Cardiac muscle cell (in vitro differentiated cells and primary cell): ENCODE measurements at regions not wholly inside any gene's neighbourhood (a gene's known extent, or its start where the extent isn't known, plus 50 kb on each side); places are given as distances from the start of the nearest gene placed in this dataset.

Experiments
- DNase-seq, 2 donors: peaks; one replicate each; pipeline versions ENCODE4 v3.0.0 to v3.0.0-alpha.2; 2010 to 2017; ENCODE audit warnings: low read depth in 1 of 2, low spot score in 1 of 2
- H3K27ac ChIP-seq: fragments of 200-600 bp; sonication (generic); 2 replicates; pipeline ENCODE4 v1.5.1; 2016
- H3K27me3 ChIP-seq: fragments of 200-600 bp; sonication (generic); 2 replicates; pipeline ENCODE4 v1.6.0; 2016; ENCODE audit warnings: control low read depth
- H3K36me3 ChIP-seq: fragments of 200-600 bp; sonication (generic); 2 replicates; pipeline ENCODE4 v1.5.1; 2016; ENCODE audit warnings: control low read depth
- H3K4me1 ChIP-seq: fragments of 200-600 bp; sonication (generic); 2 replicates; pipeline ENCODE4 v1.8.1; 2017; ENCODE audit warnings: low read depth, mild to moderate bottlenecking, mixed run types
- H3K4me3 ChIP-seq: fragments of 200-600 bp; sonication (generic); 2 replicates; pipeline ENCODE4 v1.5.1; 2016; ENCODE audit warnings: mild to moderate bottlenecking
- H3K9me3 ChIP-seq: fragments of 200-600 bp; sonication (generic); 2 replicates; pipeline ENCODE4 v1.5.1; 2017; ENCODE audit warnings: low read depth, mild to moderate bottlenecking, control low read depth
- CTCF ChIP-seq: IDR thresholded peaks from 2 replicates; pipeline ENCODE4 v1.5.1; 2012; ENCODE audit warnings: low read depth, mild to moderate bottlenecking, low read length

GRCh38 chr1:181394766-181395165, 88.6 kb upstream of the CACNA1E start:
- H3K27ac ChIP-seq, result no peak overlapping the region
- H3K27me3 ChIP-seq, result no peaks in the 10 kb centered on the region
- H3K9me3 ChIP-seq, result no peaks in the 10 kb centered on the region
- H3K36me3 ChIP-seq, result no peaks in the 10 kb centered on the region
- H3K4me3 ChIP-seq, result no peak overlapping the region
- no peak for TF ChIP-seq CTCF
- no peak for DNase-seq
- peaks cover 13% of the 10 kb centered on the region for H3K4me1 ChIP-seq

GRCh38 chr1:181396171-181396670, 87.1 kb upstream of the CACNA1E start:
- H3K4me1 ChIP-seq, result peaks cover 8% of the 10 kb centered on the region
- no peak for DNase-seq
- no peaks in the 10 kb centered on the region for H3K36me3 ChIP-seq
- H3K27ac ChIP-seq, result no peak overlapping the region
- TF ChIP-seq CTCF, result no peak
- no peaks in the 10 kb centered on the region for H3K27me3 ChIP-seq
- no peaks in the 10 kb centered on the region for H3K9me3 ChIP-seq
- H3K4me3 ChIP-seq, result no peak overlapping the region

GRCh38 chr1:181396811-181397210, 86.5 kb upstream of the CACNA1E start:
- Histone ChIP-seq H3K27ac (no peak overlapping the region), H3K36me3 (no peaks in the 10 kb centered on the region), H3K9me3 (no peaks in the 10 kb centered on the region), H3K4me3 (no peak overlapping the region), H3K4me1 (peaks cover 8% of the 10 kb centered on the region), H3K27me3 (no peaks in the 10 kb centered on the region)
- no peak for TF ChIP-seq CTCF
- DNase-seq, result no peak

- no peaks in the 10 kb centered on the region for H3K9me3 ChIP-seq
- no peaks in the 10 kb centered on the region for H3K27me3 ChIP-seq
- no peaks in the 10 kb centered on the region for H3K36me3 ChIP-seq
- H3K27ac ChIP-seq, result no peak overlapping the region
- DNase-seq, result no peak
- TF ChIP-seq CTCF, result no peak
- H3K4me3 ChIP-seq, result no peak overlapping the region
- H3K4me1 ChIP-seq, result peaks cover 8% of the 10 kb centered on the region
Observed at GRCh38 chr1:181397845-181398244, 85.5 kb upstream of the CACNA1E start.

- H3K27me3 ChIP-seq, result no peaks in the 10 kb centered on the region
- H3K27ac ChIP-seq, result no peak overlapping the region
- peaks cover 8% of the 10 kb centered on the region for H3K4me1 ChIP-seq
- H3K36me3 ChIP-seq, result no peaks in the 10 kb centered on the region
- TF ChIP-seq CTCF, result no peak
- H3K9me3 ChIP-seq, result no peaks in the 10 kb centered on the region
- no peak overlapping the region for H3K4me3 ChIP-seq
- DNase-seq, result no peak
Observed at GRCh38 chr1:181398544-181398943, 84.8 kb upstream of the CACNA1E start.

GRCh38 chr1:181405584-181405983, 77.7 kb upstream of the CACNA1E start:
- Histone ChIP-seq H3K27me3 (no peaks in the 10 kb centered on the region), H3K9me3 (no peaks in the 10 kb centered on the region), H3K27ac (no peak overlapping the region), H3K4me1 (peaks cover 4% of the 10 kb centered on the region), H3K4me3 (no peak overlapping the region), H3K36me3 (no peaks in the 10 kb centered on the region)
- TF ChIP-seq CTCF, result no peak
- no peak for DNase-seq
